ENCODE measurements at regions not wholly inside any gene's neighbourhood (a gene's known extent, or its start where the extent isn't known, plus 50 kb on each side); places are given as distances from the start of the nearest gene placed in this dataset.

DNA sequence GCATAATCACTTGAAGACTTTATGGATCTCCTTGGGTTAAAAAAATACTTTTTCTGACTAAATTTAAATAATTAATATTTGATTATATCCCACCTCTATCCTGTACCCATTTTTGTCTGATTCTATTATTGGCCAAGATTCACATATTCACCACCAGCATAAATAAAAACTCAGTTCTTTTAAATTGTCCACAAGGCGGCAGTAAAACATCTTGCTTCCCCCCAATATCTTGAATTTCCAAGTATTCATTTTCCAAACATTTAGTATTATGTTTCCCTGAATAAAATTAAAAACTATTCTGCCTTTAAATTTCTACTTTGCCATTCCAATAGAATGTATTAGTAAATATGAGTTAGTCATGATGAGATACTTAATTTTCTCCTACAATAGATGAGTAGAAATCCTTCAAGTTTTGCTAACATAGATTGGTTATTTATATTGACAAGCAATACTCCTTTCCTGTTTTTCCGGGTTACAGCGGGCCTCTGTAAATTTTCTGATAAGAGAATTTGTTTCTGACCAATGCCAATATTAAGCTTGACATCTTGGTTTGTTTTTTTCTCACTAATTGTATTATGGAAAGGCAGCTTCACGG is 218.7 kb upstream of the MDFIC2 start:
- TF ChIP-seq CTCF (IDR thresholded peaks at IDR 0.05 in 4 of 5, conservative IDR thresholded peaks at IDR 0.05 in 1 of 5) (peak in 3 of 5 experiments; percentile 13 to 45 (median 37)), POLR2A (IDR thresholded peaks at IDR 0.05) (no peak)

All from gastrocnemius medialis (tissue), 4 donors.